ENCODE measurements at regions not wholly inside any gene's neighbourhood (a gene's known extent, or its start where the extent isn't known, plus 50 kb on each side); places are given as distances from the start of the nearest gene placed in this dataset.

DNA sequence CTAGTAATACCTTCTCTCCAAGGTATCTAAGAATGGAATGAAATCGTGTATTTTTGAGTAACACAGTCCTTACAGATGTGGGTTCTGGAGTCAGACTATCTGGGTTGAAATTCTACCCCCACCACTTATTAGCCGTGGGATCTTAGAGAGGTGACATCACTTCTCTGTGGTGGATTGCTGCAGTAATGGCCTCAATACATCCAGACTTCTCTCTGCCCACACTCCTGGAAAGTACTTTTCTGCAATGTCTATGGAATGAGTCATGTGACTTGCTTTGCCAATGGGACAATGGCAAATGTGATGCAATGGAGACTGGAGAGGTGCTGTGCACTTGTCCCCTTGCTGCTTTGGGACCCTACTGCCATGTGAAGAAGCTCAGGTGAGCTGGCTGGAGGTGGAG is 418.2 kb downstream of the HAPSTR1 start:
- no peaks in the 10 kb centered on the region for H3K4me1 ChIP-seq (replicated peaks in 1 of 2; ENCODE audit: control insufficient read depth in 2 of 2, insufficient read depth in 2 of 2, low read length in 2 of 2)
- DNase-seq (ENCODE audit: extremely low read depth in 1 of 4, low spot score in 3 of 4) (no peak), ATAC-seq (no peak), FAIRE-seq (no peak)
- H4K20me1 ChIP-seq (replicated peaks; ENCODE audit: control insufficient read depth, insufficient read depth, low read length): no peaks in the 10 kb centered on the region
- no peaks in the 10 kb centered on the region for H3K27me3 ChIP-seq (ENCODE audit: control insufficient read depth in 2 of 2, insufficient read depth in 2 of 2, low read length in 2 of 2)
- no TSS peak for BruUV-seq (replicated peaks)
- no peaks in the 10 kb centered on the region for H3K9me1 ChIP-seq (ENCODE audit: control insufficient read depth, insufficient read depth, low read length)
- POLR2A ChIA-PET: no interaction called here
- H3K9ac ChIP-seq (ENCODE audit: insufficient read depth in 1 of 2, low read depth in 2 of 2, low read length in 2 of 2): no peak overlapping the region
- no peak overlapping the region for H3K4me2 ChIP-seq (ENCODE audit: insufficient read depth, low read length)
- 0% methylated on average over 2 of the region's 2 CpGs for WGBS (ENCODE audit: insufficient coverage, low coverage, missing lambda C conversion rate)
- H3K79me2 ChIP-seq (ENCODE audit: control insufficient read depth, insufficient read depth, low read length): no peaks in the 10 kb centered on the region
- CTCF ChIA-PET (ENCODE audit: low intra/inter-chr PET ratio): no interaction called here
- no peak overlapping the region for H3K4me3 ChIP-seq
- H2AFZ ChIP-seq (ENCODE audit: low read depth, low read length): no peak overlapping the region
- H3K27ac ChIP-seq (ENCODE audit: extremely low read depth, low read depth, low read length): no peak overlapping the region
- H3K36me3 ChIP-seq (ENCODE audit: control insufficient read depth, insufficient read depth, low read length): no peaks in the 10 kb centered on the region
- intact Hi-C loops (cut with micrococcal nuclease) (no loop called here), in situ Hi-C loops (cut with MboI) (no loop called here)
- peaks cover 3% of the 10 kb centered on the region; the same call in 1 of the 2 replicates for H3K9me3 ChIP-seq (replicated peaks; ENCODE audit: control insufficient read depth, insufficient read depth, low read depth, low read length)
- TF ChIP-seq DNMT1 (IDR thresholded peaks at IDR 0.05) (no peak), SOX6 (IDR thresholded peaks at IDR 0.05) (no peak), SAFB (IDR thresholded peaks at IDR 0.05; ENCODE audit: borderline replicate concordance, low read depth, low read length) (no peak), ZNF41 (CRISPR knock-in tag; conservative IDR thresholded peaks at IDR 0.05) (no peak), NFE2L1 (tag; IDR thresholded peaks at IDR 0.05; ENCODE audit: borderline replicate concordance, low read depth) (no peak), CBX5 (IDR thresholded peaks at IDR 0.05; ENCODE audit: borderline replicate concordance, low read depth) (no peak), XRCC3 (IDR thresholded peaks at IDR 0.05) (no peak), CCAR2 (IDR thresholded peaks at IDR 0.05; ENCODE audit: low read depth, low read length) (no peak), LEF1 (IDR thresholded peaks at IDR 0.05) (no peak), ZFPM2 (CRISPR knock-in tag; IDR thresholded peaks at IDR 0.05) (no peak), TAF9B (IDR thresholded peaks at IDR 0.05; ENCODE audit: partially characterized antibody) (no peak)
- TF ChIP-seq, protein P1, sequence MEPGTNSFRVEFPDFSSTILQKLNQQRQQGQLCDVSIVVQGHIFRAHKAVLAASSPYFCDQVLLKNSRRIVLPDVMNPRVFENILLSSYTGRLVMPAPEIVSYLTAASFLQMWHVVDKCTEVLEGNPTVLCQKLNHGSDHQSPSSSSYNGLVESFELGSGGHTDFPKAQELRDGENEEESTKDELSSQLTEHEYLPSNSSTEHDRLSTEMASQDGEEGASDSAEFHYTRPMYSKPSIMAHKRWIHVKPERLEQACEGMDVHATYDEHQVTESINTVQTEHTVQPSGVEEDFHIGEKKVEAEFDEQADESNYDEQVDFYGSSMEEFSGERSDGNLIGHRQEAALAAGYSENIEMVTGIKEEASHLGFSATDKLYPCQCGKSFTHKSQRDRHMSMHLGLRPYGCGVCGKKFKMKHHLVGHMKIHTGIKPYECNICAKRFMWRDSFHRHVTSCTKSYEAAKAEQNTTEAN (CRISPR knock-in tag; IDR thresholded peaks at IDR 0.05): no peak
- TF ChIP-seq, protein P2, sequence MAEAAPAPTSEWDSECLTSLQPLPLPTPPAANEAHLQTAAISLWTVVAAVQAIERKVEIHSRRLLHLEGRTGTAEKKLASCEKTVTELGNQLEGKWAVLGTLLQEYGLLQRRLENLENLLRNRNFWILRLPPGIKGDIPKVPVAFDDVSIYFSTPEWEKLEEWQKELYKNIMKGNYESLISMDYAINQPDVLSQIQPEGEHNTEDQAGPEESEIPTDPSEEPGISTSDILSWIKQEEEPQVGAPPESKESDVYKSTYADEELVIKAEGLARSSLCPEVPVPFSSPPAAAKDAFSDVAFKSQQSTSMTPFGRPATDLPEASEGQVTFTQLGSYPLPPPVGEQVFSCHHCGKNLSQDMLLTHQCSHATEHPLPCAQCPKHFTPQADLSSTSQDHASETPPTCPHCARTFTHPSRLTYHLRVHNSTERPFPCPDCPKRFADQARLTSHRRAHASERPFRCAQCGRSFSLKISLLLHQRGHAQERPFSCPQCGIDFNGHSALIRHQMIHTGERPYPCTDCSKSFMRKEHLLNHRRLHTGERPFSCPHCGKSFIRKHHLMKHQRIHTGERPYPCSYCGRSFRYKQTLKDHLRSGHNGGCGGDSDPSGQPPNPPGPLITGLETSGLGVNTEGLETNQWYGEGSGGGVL (CRISPR knock-in tag; IDR thresholded peaks at IDR 0.05): no peak
- TF ChIP-seq, protein P3, sequence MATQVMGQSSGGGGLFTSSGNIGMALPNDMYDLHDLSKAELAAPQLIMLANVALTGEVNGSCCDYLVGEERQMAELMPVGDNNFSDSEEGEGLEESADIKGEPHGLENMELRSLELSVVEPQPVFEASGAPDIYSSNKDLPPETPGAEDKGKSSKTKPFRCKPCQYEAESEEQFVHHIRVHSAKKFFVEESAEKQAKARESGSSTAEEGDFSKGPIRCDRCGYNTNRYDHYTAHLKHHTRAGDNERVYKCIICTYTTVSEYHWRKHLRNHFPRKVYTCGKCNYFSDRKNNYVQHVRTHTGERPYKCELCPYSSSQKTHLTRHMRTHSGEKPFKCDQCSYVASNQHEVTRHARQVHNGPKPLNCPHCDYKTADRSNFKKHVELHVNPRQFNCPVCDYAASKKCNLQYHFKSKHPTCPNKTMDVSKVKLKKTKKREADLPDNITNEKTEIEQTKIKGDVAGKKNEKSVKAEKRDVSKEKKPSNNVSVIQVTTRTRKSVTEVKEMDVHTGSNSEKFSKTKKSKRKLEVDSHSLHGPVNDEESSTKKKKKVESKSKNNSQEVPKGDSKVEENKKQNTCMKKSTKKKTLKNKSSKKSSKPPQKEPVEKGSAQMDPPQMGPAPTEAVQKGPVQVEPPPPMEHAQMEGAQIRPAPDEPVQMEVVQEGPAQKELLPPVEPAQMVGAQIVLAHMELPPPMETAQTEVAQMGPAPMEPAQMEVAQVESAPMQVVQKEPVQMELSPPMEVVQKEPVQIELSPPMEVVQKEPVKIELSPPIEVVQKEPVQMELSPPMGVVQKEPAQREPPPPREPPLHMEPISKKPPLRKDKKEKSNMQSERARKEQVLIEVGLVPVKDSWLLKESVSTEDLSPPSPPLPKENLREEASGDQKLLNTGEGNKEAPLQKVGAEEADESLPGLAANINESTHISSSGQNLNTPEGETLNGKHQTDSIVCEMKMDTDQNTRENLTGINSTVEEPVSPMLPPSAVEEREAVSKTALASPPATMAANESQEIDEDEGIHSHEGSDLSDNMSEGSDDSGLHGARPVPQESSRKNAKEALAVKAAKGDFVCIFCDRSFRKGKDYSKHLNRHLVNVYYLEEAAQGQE (IDR thresholded peaks at IDR 0.05; ENCODE audit: borderline replicate concordance): no peak
- TF ChIP-seq, protein P3 (CRISPR knock-in tag; IDR thresholded peaks at IDR 0.05; ENCODE audit: low read depth): no peak
